ENCODE measurements at regions not wholly inside any gene's neighbourhood (a gene's known extent, or its start where the extent isn't known, plus 50 kb on each side); places are given as distances from the start of the nearest gene placed in this dataset.

DNA sequence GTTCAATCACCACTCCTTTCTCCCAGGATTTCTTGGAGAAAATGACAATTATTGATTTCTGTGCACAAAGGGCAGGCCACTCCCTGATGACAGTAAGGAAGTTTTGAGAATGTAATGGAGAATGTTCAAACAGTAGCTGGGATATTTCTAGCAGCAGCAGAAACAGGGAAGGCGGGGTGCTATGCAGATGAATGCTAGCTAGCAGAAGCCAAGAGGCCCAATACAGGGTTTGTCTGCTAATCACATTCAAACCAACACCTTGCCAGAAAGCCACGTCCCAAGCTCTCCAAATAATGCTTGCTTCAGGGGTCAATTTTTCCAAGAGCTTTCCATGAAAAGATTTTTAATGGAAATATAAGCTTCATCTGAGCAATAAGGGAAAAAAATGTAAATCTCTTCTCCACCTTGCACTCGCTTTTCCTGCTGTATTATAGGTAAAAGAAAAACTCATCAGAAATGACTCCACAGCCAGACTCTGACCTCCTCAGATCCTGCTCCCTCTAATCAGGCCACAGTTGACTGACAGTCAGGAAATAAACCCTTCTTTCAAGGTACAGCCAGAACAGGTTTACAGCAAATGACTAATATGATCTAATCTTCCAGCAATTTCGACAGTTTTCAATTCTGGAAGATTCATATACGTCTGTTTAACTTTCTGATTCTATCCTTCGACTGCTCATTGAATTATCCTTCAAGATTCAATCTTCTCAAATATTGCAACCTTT lies 84.7 kb upstream of the PCDH19 start:
- TF ChIP-seq MYC (IDR thresholded peaks at IDR 0.05; ENCODE audit: low read depth, low read length), result no peak
- TF ChIP-seq, protein P1, sequence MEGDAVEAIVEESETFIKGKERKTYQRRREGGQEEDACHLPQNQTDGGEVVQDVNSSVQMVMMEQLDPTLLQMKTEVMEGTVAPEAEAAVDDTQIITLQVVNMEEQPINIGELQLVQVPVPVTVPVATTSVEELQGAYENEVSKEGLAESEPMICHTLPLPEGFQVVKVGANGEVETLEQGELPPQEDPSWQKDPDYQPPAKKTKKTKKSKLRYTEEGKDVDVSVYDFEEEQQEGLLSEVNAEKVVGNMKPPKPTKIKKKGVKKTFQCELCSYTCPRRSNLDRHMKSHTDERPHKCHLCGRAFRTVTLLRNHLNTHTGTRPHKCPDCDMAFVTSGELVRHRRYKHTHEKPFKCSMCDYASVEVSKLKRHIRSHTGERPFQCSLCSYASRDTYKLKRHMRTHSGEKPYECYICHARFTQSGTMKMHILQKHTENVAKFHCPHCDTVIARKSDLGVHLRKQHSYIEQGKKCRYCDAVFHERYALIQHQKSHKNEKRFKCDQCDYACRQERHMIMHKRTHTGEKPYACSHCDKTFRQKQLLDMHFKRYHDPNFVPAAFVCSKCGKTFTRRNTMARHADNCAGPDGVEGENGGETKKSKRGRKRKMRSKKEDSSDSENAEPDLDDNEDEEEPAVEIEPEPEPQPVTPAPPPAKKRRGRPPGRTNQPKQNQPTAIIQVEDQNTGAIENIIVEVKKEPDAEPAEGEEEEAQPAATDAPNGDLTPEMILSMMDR (IDR thresholded peaks at IDR 0.05; ENCODE audit: low read depth, low read length), result no peak
- TF ChIP-seq POLR2A (IDR thresholded peaks at IDR 0.05; ENCODE audit: extremely low read depth, insufficient read length), result no peak
